RWPE1 (cell line): ENCODE measurements at regions not wholly inside any gene's neighbourhood (a gene's known extent, or its start where the extent isn't known, plus 50 kb on each side); places are given as distances from the start of the nearest gene placed in this dataset.

Source experiments
- CTCF ChIA-PET: fragments of 350-600 bp; sonication (Branson Sonifier 250); formaldehyde crosslinking; extraction: SDS; loops from one replicate; lab custom pipeline; 2021; lab: Yijun Ruan, JAX
- POLR2A ChIA-PET: fragments of 400-600 bp; formaldehyde crosslinking; extraction: SDS; loops from one replicate; lab custom pipeline; 2020; ENCODE audit warnings: antibody characterized with exemption; ENCODE audit not compliant: low non-redundant PET; lab: Yijun Ruan, JAX
- DNase-seq: peaks from one replicate; pipeline ENCODE4 v3.0.0; 2012; ENCODE audit warnings: low spot score
- H3K27ac ChIP-seq: fragments of 450-650 bp; 2 replicates; pipeline ENCODE4 v1.5.1; 2017
- TF ChIP-seq, protein P1 (sequence below): fragments of 450-650 bp; conservative IDR thresholded peaks from 2 replicates; pipeline ENCODE4 v1.5.1; 2017; ENCODE audit warnings: low read depth, mild to moderate bottlenecking

DNA sequence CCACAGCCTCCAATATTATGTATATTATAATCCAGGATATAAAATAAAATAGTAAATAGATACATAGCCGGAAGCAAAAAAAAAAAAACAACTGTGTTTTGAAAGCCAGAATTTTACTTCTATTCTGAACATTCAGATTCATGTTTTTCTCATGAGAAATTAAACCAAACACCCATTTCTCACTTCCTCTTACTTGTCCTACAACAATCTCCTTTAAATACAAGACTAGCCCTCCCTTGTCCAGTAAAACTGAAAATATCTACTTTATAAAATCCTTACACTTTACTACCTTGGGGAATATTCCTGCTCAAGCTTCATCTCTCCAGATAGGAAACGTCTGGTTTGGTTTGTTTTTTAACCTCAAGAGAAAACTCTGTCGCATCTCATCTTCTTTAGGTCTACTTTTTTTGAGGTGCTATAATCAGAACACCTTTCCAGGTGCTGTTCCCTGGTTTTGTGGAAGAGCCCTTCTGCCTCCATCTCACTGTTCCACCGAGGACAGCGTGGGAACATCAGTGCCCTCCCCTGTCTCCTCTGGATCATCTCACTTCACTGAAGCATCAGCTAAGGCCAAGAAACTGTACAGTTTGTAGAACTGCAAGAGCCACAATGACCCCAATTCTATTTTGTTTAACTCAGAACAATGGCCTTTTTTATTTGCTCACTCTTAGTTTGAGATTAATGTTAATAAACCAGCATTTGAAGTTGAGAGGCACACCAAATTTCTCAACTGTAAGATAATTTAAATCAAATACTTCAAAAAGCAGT lies 82.0 kb upstream of the ARHGAP32 start:
- H3K27ac ChIP-seq, result no peak overlapping the region
- TF ChIP-seq, protein P1, sequence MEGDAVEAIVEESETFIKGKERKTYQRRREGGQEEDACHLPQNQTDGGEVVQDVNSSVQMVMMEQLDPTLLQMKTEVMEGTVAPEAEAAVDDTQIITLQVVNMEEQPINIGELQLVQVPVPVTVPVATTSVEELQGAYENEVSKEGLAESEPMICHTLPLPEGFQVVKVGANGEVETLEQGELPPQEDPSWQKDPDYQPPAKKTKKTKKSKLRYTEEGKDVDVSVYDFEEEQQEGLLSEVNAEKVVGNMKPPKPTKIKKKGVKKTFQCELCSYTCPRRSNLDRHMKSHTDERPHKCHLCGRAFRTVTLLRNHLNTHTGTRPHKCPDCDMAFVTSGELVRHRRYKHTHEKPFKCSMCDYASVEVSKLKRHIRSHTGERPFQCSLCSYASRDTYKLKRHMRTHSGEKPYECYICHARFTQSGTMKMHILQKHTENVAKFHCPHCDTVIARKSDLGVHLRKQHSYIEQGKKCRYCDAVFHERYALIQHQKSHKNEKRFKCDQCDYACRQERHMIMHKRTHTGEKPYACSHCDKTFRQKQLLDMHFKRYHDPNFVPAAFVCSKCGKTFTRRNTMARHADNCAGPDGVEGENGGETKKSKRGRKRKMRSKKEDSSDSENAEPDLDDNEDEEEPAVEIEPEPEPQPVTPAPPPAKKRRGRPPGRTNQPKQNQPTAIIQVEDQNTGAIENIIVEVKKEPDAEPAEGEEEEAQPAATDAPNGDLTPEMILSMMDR, result no peak
- no peak for DNase-seq
- ChIA-PET CTCF (no interaction called here), POLR2A (no interaction called here)

DNA sequence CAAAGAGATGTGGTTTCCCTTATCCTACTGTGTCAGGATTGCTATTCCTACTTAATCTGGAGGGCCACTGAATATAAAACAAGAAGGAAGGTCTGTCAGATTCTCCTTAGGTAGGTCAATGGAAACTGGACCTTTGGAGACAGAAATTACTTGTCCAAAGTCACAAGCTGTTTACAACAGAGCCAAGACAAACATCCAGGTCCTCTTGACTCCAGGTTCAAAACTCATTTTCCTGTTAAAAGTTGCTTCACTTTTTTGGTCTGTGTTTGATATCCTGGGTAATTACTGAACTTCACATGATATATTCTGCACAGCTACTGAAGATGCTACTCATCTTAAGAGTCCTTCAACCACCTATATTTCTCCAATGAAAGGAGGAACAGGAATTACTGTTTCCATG lies 81.2 kb upstream of the ARHGAP32 start:
- no peak overlapping the region for H3K27ac ChIP-seq
- TF ChIP-seq, protein P1, result no peak
- POLR2A ChIA-PET, result no interaction called here
- DNase-seq, result no peak
- CTCF ChIA-PET, result no interaction called here

DNA sequence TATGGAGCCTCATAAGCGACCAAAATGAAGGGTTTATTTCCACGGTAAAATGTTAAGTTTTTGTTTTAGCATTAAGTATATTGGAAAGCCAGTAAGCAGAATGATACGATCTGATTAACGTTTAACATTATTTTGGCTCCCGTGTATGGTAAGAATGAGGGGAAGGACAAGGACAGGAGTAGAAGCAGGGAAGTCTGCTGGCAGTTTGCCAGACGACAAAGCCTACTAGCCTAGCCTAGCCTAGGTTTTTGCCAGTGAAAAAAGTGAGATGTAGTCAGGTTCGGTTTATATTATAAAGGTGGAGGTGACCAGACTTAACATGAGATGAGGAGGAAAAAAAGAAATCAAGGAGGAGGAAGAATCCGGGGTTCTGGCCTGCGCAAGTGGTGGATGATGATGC lies 78.9 kb upstream of the ARHGAP32 start:
- DNase-seq, result no peak
- no peak overlapping the region for H3K27ac ChIP-seq
- ChIA-PET CTCF (no interaction called here), POLR2A (no interaction called here)
- TF ChIP-seq, protein P1, result no peak

DNA sequence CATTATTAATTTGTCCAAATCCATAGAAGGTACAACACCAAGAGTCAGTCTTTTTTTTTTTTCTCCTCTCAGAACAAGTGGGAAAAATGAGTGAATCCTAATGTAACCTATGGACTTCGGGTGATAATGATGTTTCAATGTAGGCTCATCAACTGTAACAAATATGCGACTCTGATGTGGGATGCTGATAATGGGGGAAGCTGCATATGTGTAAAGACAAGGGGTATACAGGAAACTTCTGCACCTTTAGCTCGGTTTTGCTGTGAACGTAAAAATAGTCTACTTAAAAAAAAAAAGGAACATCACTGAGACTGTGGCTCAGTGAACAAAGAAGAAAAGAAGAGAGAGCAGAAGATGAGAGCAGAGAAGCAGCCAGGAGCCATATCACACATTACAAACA lies 78.3 kb upstream of the ARHGAP32 start:
- CTCF ChIA-PET, result no interaction called here
- no peak for DNase-seq
- no peak overlapping the region for H3K27ac ChIP-seq
- POLR2A ChIA-PET, result no interaction called here
- TF ChIP-seq, protein P1, result no peak

DNA sequence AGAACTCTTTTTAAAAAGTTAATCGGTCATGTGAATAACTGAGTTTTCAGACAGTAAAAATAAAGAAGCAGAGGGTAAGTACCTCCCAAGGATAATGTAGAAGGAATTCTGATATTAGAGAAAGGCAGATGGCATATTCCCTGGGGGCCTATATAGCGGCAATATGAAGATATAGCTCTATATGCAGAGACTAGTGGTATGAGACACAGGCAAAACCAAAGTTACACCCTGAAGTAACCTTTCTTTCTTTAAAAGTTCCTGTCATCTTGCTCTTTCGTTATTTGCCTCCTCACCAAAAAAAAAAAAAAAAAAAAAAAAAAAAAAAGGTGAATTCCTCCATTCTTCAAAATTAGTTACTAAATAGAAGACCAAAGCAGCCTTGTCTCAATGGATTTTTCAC lies 76.2 kb upstream of the ARHGAP32 start:
- no peak overlapping the region for H3K27ac ChIP-seq
- TF ChIP-seq, protein P1, result no peak
- CTCF ChIA-PET, result interaction anchor here (0.7 kb wide), 1 partner anchor 8 kb away, joined by 6 read pairs; no protein-coding TSS in a partner anchor
- POLR2A ChIA-PET, result no interaction called here
- no peak for DNase-seq

DNA sequence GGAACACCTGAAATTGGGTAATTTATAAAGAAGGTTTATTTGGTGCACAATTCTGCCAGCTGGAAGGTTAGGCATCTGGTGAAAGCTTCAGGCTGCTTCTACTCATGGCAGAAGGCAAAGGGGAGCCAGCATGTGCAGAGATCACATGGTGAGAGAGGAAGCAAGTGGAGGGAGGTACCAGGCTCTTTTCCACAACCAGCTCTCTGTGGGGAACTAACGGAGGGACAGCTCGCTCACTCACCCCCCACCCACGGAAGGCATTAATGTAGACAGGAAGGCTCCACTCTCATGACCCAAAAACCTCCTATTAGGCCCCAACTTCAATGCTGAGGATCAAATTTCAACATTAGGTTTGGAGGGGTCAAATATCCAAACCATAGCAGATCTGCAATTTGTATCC lies 75.6 kb upstream of the ARHGAP32 start:
- no peak overlapping the region for H3K27ac ChIP-seq
- TF ChIP-seq, protein P1, result no peak
- ChIA-PET CTCF (no interaction called here), POLR2A (no interaction called here)
- no peak for DNase-seq
